ENCODE measurements at regions not wholly inside any gene's neighbourhood (a gene's known extent, or its start where the extent isn't known, plus 50 kb on each side); places are given as distances from the start of the nearest gene placed in this dataset.

DNA sequence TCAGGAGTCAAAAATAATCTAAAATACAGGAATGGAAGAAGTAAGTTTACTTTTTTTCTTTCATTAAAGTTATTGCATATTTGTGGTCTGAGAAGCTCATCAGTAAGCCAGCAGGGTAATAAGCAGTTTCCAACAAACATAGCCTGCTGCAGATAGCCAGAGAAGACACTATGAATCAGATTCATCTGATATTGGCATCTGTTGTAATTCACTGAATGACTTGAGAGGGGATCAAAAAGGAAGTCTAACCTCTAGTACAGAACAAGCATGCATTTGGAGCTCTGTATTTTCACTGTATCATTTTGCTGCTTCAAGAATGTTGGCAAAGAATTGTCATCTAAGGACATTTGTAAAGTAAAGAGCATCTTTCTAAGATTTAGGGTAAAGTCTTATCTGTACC lies 53.8 kb upstream of the UFL1 start:
- TF ChIP-seq, protein P1, sequence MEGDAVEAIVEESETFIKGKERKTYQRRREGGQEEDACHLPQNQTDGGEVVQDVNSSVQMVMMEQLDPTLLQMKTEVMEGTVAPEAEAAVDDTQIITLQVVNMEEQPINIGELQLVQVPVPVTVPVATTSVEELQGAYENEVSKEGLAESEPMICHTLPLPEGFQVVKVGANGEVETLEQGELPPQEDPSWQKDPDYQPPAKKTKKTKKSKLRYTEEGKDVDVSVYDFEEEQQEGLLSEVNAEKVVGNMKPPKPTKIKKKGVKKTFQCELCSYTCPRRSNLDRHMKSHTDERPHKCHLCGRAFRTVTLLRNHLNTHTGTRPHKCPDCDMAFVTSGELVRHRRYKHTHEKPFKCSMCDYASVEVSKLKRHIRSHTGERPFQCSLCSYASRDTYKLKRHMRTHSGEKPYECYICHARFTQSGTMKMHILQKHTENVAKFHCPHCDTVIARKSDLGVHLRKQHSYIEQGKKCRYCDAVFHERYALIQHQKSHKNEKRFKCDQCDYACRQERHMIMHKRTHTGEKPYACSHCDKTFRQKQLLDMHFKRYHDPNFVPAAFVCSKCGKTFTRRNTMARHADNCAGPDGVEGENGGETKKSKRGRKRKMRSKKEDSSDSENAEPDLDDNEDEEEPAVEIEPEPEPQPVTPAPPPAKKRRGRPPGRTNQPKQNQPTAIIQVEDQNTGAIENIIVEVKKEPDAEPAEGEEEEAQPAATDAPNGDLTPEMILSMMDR (CRISPR knock-in tag; IDR thresholded peaks at IDR 0.05): no peak
- TF ChIP-seq RAD51 (IDR thresholded peaks at IDR 0.05; ENCODE audit: borderline replicate concordance) (no peak), EZH2 (conservative IDR thresholded peaks at IDR 0.05; ENCODE audit: low read depth, low read length) (no peak), TCF12 (IDR thresholded peaks at IDR 0.05) (no peak), TCF12 (CRISPR knock-in tag; IDR thresholded peaks at IDR 0.05) (no peak), SMC3 (IDR thresholded peaks at IDR 0.05; ENCODE audit: low read length) (no peak), NR2F6 (IDR thresholded peaks at IDR 0.05) (no peak), NR2F6 (CRISPR knock-in tag; IDR thresholded peaks at IDR 0.05) (no peak)
